IPS-NIHi11 (cell line): ENCODE measurements at regions not wholly inside any gene's neighbourhood (a gene's known extent, or its start where the extent isn't known, plus 50 kb on each side); places are given as distances from the start of the nearest gene placed in this dataset.
"Not testable (repeated sequence)": the region's sequence is repeated elsewhere in the genome, so short reads cannot be mapped to it uniquely, and the experiment has no call there.

Source experiments
- DNase-seq: peaks from one replicate; pipeline ENCODE4 v3.0.0; 2012; ENCODE audit warnings: mixed read lengths, low spot score

- DNase-seq: no peak
These were observed 68.0 kb downstream of the LUZP4 start for GRCh38 chrX:115357326-115358120.

- not testable (repeated sequence) for DNase-seq
These were observed 70.0 kb downstream of the LUZP4 start for GRCh38 chrX:115359508-115359907.

- no peak for DNase-seq
These were observed 70.8 kb downstream of the LUZP4 start for GRCh38 chrX:115360220-115360781.

GRCh38 chrX:115362334-115363095 lies 73.0 kb downstream of the LUZP4 start:
- no peak for DNase-seq

- DNase-seq: no peak
These were observed 73.9 kb downstream of the LUZP4 start for GRCh38 chrX:115363372-115363771.

GRCh38 chrX:115363897-115364296 lies 74.4 kb downstream of the LUZP4 start:
- DNase-seq: no peak

- no peak for DNase-seq
These were observed 75.2 kb downstream of the LUZP4 start for GRCh38 chrX:115364670-115365069.

GRCh38 chrX:115366535-115366934 lies 77.0 kb downstream of the LUZP4 start:
- DNase-seq: no peak

GRCh38 chrX:115367455-115367854 lies 77.9 kb downstream of the LUZP4 start:
- DNase-seq: peak; percentile 9

GRCh38 chrX:115367951-115368350 lies 78.4 kb downstream of the LUZP4 start:
- no peak for DNase-seq

- DNase-seq: no peak
These were observed 79.4 kb downstream of the LUZP4 start for GRCh38 chrX:115368876-115369275.

GRCh38 chrX:115372152-115372551 lies 82.6 kb downstream of the LUZP4 start:
- DNase-seq: peak; percentile 30

- no peak for DNase-seq
These were observed 83.8 kb downstream of the LUZP4 start for GRCh38 chrX:115373308-115373707.

- DNase-seq: no peak
These were observed 89.0 kb downstream of the LUZP4 start for GRCh38 chrX:115378471-115378870.

- no peak for DNase-seq
These were observed 97.8 kb downstream of the LUZP4 start for GRCh38 chrX:115387327-115387726.

- no peak for DNase-seq
These were observed 99.4 kb downstream of the LUZP4 start for GRCh38 chrX:115388879-115389278.

- DNase-seq: no peak
These were observed 100.6 kb downstream of the LUZP4 start for GRCh38 chrX:115390078-115390477.

GRCh38 chrX:115392031-115392430 lies 102.5 kb downstream of the LUZP4 start:
- no peak for DNase-seq

GRCh38 chrX:115392871-115393270 lies 103.4 kb downstream of the LUZP4 start:
- DNase-seq: no peak

- DNase-seq: no peak
These were observed 103.8 kb downstream of the LUZP4 start for GRCh38 chrX:115393271-115393670.

GRCh38 chrX:115394806-115395205 lies 105.3 kb downstream of the LUZP4 start:
- DNase-seq: not testable (repeated sequence)

GRCh38 chrX:115399306-115399705 lies 109.8 kb downstream of the LUZP4 start:
- DNase-seq: no peak

GRCh38 chrX:115400960-115401359 lies 111.4 kb downstream of the LUZP4 start:
- DNase-seq: peak; percentile 11
